Astrocyte (in vitro differentiated cells and primary cell): ENCODE measurements at regions not wholly inside any gene's neighbourhood (a gene's known extent, or its start where the extent isn't known, plus 50 kb on each side); places are given as distances from the start of the nearest gene placed in this dataset.

ENCODE experiments used
- DNase-seq: peaks from one replicate; pipeline ENCODE4 v3.0.0-alpha.2; 2010; ENCODE audit warnings: low read depth
- FAIRE-seq: peaks from 2 replicates; lab custom pipeline; 2011; peaks lifted over from hg19 to GRCh38; lab: Jason Lieb, UNC
- H2AFZ ChIP-seq: 2 replicates; pipeline ENCODE4 v1.6.0; 2012; ENCODE audit warnings: low read depth, low read length, inconsistent platforms
- H3K27ac ChIP-seq: 2 replicates; pipeline ENCODE4 v1.5.1; 2011; ENCODE audit warnings: low read depth, low read length, inconsistent platforms
- H3K27me3 ChIP-seq: 2 replicates; pipeline ENCODE4 v1.6.0; 2011; ENCODE audit warnings: low read length, inconsistent platforms; ENCODE audit not compliant: insufficient read depth
- H3K36me3 ChIP-seq: 2 replicates; pipeline ENCODE4 v1.5.1; 2011; ENCODE audit warnings: low read length, inconsistent platforms; ENCODE audit not compliant: insufficient read depth
- H3K4me1 ChIP-seq: 2 replicates; pipeline ENCODE4 v1.5.1; 2011; ENCODE audit warnings: low read length, inconsistent platforms; ENCODE audit not compliant: insufficient read depth
- H3K4me2 ChIP-seq: 2 replicates; pipeline ENCODE4 v1.6.0; 2012; ENCODE audit warnings: low read length, inconsistent platforms
- H3K4me3 ChIP-seq: 2 replicates; pipeline ENCODE4 v1.5.1; 2011; ENCODE audit warnings: low read depth, mild to moderate bottlenecking, low read length, inconsistent platforms; ENCODE audit not compliant: insufficient read depth
- H3K79me2 ChIP-seq: 2 replicates; pipeline ENCODE4 v1.6.0; 2012; ENCODE audit warnings: mild to moderate bottlenecking, low read length, inconsistent platforms; ENCODE audit not compliant: insufficient read depth
- H3K9ac ChIP-seq: 2 replicates; pipeline ENCODE4 v1.6.0; 2012; ENCODE audit warnings: mild to moderate bottlenecking, low read length, inconsistent platforms
- H3K9me3 ChIP-seq: 2 replicates; pipeline ENCODE4 v1.5.1; 2012; ENCODE audit warnings: low read depth, mild to moderate bottlenecking, low read length, inconsistent platforms; ENCODE audit not compliant: insufficient read depth
- H4K20me1 ChIP-seq: 2 replicates; pipeline ENCODE4 v1.6.0; 2012; ENCODE audit warnings: low read length, inconsistent platforms; ENCODE audit not compliant: insufficient read depth
- H3K27ac Mint-ChIP-seq: one replicate; pipeline ENCODE4 v1.8.0; 2021; ENCODE audit warnings: mild to moderate bottlenecking, mixed read lengths; ENCODE audit not compliant: unreplicated experiment
- H3K27me3 Mint-ChIP-seq: one replicate; pipeline ENCODE4 v1.8.0; 2021; ENCODE audit warnings: low read depth, mixed read lengths; ENCODE audit not compliant: unreplicated experiment
- H3K36me3 Mint-ChIP-seq: one replicate; pipeline ENCODE4 v1.8.0; 2021; ENCODE audit warnings: low read depth, mixed read lengths; ENCODE audit not compliant: unreplicated experiment
- H3K4me1 Mint-ChIP-seq: one replicate; pipeline ENCODE4 v1.8.0; 2021; ENCODE audit warnings: low read depth, mixed read lengths; ENCODE audit not compliant: unreplicated experiment
- H3K4me3 Mint-ChIP-seq: one replicate; pipeline ENCODE4 v1.8.0; 2021; ENCODE audit warnings: mild to moderate bottlenecking, moderate library complexity, mixed read lengths; ENCODE audit not compliant: unreplicated experiment
- H3K9me3 Mint-ChIP-seq: one replicate; pipeline ENCODE4 v1.8.0; 2021; ENCODE audit warnings: mild to moderate bottlenecking, mixed read lengths; ENCODE audit not compliant: unreplicated experiment
- EZH2 ChIP-seq: IDR thresholded peaks from 2 replicates; pipeline ENCODE4 v1.6.1; 2012; ENCODE audit warnings: mild to moderate bottlenecking, low read length, inconsistent platforms; ENCODE audit not compliant: insufficient read depth
- TF ChIP-seq, protein P1 (sequence below): IDR thresholded peaks from 2 replicates; pipeline ENCODE4 v1.5.1; 2011; ENCODE audit warnings: low read depth, mild to moderate bottlenecking, inconsistent platforms, low read length, moderate library complexity; ENCODE audit not compliant: insufficient read depth

DNA sequence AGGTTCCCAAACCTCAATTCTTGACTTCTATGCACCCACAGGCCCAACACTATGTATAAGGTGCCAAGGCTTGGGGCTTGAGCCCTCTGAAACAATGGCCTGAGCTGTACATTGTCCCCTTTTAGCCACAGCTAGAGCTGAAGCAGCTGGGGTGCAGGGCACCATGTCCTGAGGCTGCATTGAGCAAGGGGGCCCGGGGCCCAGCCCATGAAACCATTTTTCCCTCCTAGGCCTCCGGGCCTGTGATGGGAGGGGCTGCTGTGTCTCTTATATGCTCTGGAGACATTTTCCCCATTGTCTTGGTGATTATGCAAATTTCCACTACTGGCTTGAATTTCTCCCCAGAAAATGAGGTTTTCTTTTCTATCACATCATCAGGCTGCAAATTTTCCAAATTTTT is 155.5 kb downstream of the FASLG start:
- Histone ChIP-seq H4K20me1 (no peaks in the 10 kb centered on the region), H3K27ac (no peak overlapping the region), H3K4me2 (no peak overlapping the region), H3K36me3 (no peaks in the 10 kb centered on the region), H3K9me3 (peaks cover 4% of the 10 kb centered on the region), H3K27me3 (no peaks in the 10 kb centered on the region), H3K79me2 (no peaks in the 10 kb centered on the region), H3K4me3 (no peak overlapping the region), H3K9ac (no peak overlapping the region), H3K4me1 (no peaks in the 10 kb centered on the region), H2AFZ (no peak overlapping the region)
- H3K27me3 Mint-ChIP-seq: peaks cover 6% of the 10 kb centered on the region
- no peaks in the 10 kb centered on the region for H3K36me3 Mint-ChIP-seq
- H3K4me3 Mint-ChIP-seq: no peak overlapping the region
- DNase-seq: no peak
- TF ChIP-seq, protein P1, sequence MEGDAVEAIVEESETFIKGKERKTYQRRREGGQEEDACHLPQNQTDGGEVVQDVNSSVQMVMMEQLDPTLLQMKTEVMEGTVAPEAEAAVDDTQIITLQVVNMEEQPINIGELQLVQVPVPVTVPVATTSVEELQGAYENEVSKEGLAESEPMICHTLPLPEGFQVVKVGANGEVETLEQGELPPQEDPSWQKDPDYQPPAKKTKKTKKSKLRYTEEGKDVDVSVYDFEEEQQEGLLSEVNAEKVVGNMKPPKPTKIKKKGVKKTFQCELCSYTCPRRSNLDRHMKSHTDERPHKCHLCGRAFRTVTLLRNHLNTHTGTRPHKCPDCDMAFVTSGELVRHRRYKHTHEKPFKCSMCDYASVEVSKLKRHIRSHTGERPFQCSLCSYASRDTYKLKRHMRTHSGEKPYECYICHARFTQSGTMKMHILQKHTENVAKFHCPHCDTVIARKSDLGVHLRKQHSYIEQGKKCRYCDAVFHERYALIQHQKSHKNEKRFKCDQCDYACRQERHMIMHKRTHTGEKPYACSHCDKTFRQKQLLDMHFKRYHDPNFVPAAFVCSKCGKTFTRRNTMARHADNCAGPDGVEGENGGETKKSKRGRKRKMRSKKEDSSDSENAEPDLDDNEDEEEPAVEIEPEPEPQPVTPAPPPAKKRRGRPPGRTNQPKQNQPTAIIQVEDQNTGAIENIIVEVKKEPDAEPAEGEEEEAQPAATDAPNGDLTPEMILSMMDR: no peak
- no peak for TF ChIP-seq EZH2
- peaks cover 12% of the 10 kb centered on the region for H3K9me3 Mint-ChIP-seq
- H3K27ac Mint-ChIP-seq: no peak overlapping the region
- peaks cover 5% of the 10 kb centered on the region for H3K4me1 Mint-ChIP-seq
- no peak for FAIRE-seq

DNA sequence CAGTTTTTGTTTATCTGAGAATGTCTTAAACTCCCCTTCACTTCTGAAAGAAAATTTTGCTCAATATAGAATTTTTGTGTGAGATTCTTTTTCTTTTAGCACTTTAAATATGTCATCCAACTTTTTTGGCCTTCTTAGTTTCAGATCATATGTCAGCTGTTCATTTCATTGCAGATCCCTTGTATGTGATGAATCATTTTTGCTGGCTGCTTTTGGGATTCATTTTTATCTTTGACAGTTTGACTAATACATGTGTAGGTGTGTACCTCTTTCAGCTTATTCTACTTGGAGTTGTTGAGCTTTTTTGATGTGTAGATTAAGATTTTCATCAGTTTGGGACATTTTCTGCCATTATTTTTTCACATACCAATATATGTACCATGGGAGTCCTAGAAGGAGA is 156.8 kb downstream of the FASLG start:
- H3K27me3 Mint-ChIP-seq: peaks cover 6% of the 10 kb centered on the region

More for the DNA sequence above, 156.8 kb downstream of the FASLG start:
- H3K4me1 Mint-ChIP-seq: peaks cover 7% of the 10 kb centered on the region
- Histone ChIP-seq H3K27ac (no peak overlapping the region), H3K4me3 (no peak overlapping the region), H3K27me3 (no peaks in the 10 kb centered on the region), H2AFZ (no peak overlapping the region), H4K20me1 (no peaks in the 10 kb centered on the region), H3K36me3 (no peaks in the 10 kb centered on the region), H3K9me3 (peaks cover 4% of the 10 kb centered on the region), H3K4me2 (no peak overlapping the region), H3K9ac (no peak overlapping the region), H3K4me1 (no peaks in the 10 kb centered on the region), H3K79me2 (no peaks in the 10 kb centered on the region)
- H3K36me3 Mint-ChIP-seq: peaks cover 2% of the 10 kb centered on the region
- FAIRE-seq (no peak), DNase-seq (peak; percentile 58)
- no peak overlapping the region for H3K4me3 Mint-ChIP-seq
- TF ChIP-seq EZH2: no peak
- TF ChIP-seq, protein P1: no peak
- H3K27ac Mint-ChIP-seq: no peak overlapping the region
- peaks cover 12% of the 10 kb centered on the region for H3K9me3 Mint-ChIP-seq
